CD14-positive monocyte (primary cell): ENCODE measurements at regions not wholly inside any gene's neighbourhood (a gene's known extent, or its start where the extent isn't known, plus 50 kb on each side); places are given as distances from the start of the nearest gene placed in this dataset.

Source experiments
- DNase-seq, 3 donors: peaks; one replicate each; pipeline ENCODE4 v3.0.0-alpha.2; 2011 to 2022
- H2AFZ ChIP-seq: 2 replicates; pipeline ENCODE4 v1.6.0; 2012; ENCODE audit warnings: mild to moderate bottlenecking, low read depth, low read length, inconsistent platforms; ENCODE audit not compliant: insufficient read depth, poor library complexity, severe bottlenecking
- H3K27ac ChIP-seq, 2 donors: 1 replicate in 1 of 2; 2 replicates in 1 of 2; pipeline ENCODE4 v1.5.1; 2012 to 2013; ENCODE audit warnings: low read length in 2 of 2, control low read depth in 1 of 2, inconsistent platforms in 1 of 2, low read depth in 1 of 2, mild to moderate bottlenecking in 1 of 2
- H3K27me3 ChIP-seq, 2 donors: one replicate each; pipeline versions ENCODE4 v1.6.0 to v1.6.1; 2011 to 2013; ENCODE audit warnings: low read length in 2 of 2; ENCODE audit not compliant: control insufficient read depth in 2 of 2, insufficient read depth in 2 of 2
- H3K36me3 ChIP-seq, 2 donors: replicated peaks in 1 of 2; 1 replicate in 1 of 2; 2 replicates in 1 of 2; pipeline versions ENCODE4 v1.5.1 to v1.6.1; 2012 to 2013; ENCODE audit warnings: low read length in 2 of 2, control low read depth in 1 of 2, inconsistent platforms in 1 of 2, mild to moderate bottlenecking in 1 of 2; ENCODE audit not compliant: insufficient read depth in 2 of 2, control insufficient read depth in 1 of 2
- H3K4me1 ChIP-seq, 2 donors: 1 replicate in 1 of 2; 2 replicates in 1 of 2; pipeline versions ENCODE4 v1.5.1 to v1.6.1; 2012 to 2013; ENCODE audit warnings: low read length in 2 of 2, control low read depth in 1 of 2, inconsistent platforms in 1 of 2, mild to moderate bottlenecking in 1 of 2, moderate library complexity in 1 of 2; ENCODE audit not compliant: insufficient read depth in 2 of 2, control insufficient read depth in 1 of 2
- H3K4me2 ChIP-seq: replicated peaks from 2 replicates; pipeline ENCODE3; 2012; ENCODE audit warnings: low read length, moderate library complexity, mild to moderate bottlenecking; ENCODE audit not compliant: poor library complexity, severe bottlenecking; ENCODE audit errors: extremely low read depth
- H3K4me3 ChIP-seq, 3 experiments: fragments of 200-600 bp in 1 of 3; sonication (generic) in 1 of 3; replicated peaks in 1 of 3; 1 replicate in 2 of 3; 2 replicates in 1 of 3; pipeline ENCODE4 v1.5.1; 2011 to 2013; ENCODE audit warnings: low read length in 3 of 3, mild to moderate bottlenecking in 3 of 3, control low read depth in 2 of 3, low read depth in 2 of 3, inconsistent platforms in 1 of 3, moderate library complexity in 1 of 3
- H3K79me2 ChIP-seq: 2 replicates; pipeline ENCODE4 v1.6.0; 2012; ENCODE audit warnings: mild to moderate bottlenecking, control low read depth, inconsistent platforms, low read length, moderate library complexity; ENCODE audit not compliant: insufficient read depth
- H3K9ac ChIP-seq: 2 replicates; pipeline ENCODE4 v1.6.0; 2017; ENCODE audit warnings: low read length, mild to moderate bottlenecking; ENCODE audit not compliant: insufficient read depth, poor library complexity, severe bottlenecking
- H3K9me3 ChIP-seq, 2 donors: replicated peaks in 1 of 2; 1 replicate in 1 of 2; 2 replicates in 1 of 2; pipeline versions ENCODE4 v1.5.1 to v1.6.1; 2012 to 2013; ENCODE audit warnings: low read length in 2 of 2, control low read depth in 1 of 2; ENCODE audit not compliant: control insufficient read depth in 1 of 2, insufficient read depth in 1 of 2
- H4K20me1 ChIP-seq: 2 replicates; pipeline ENCODE4 v1.6.0; 2012; ENCODE audit warnings: mild to moderate bottlenecking, low read length, control low read depth, moderate library complexity; ENCODE audit not compliant: insufficient read depth
- H3K27ac Mint-ChIP-seq, 7 donors: one replicate each; pipeline ENCODE4 v1.8.0; 2020; ENCODE audit warnings: mild to moderate bottlenecking in 7 of 7, mixed read lengths in 7 of 7, moderate library complexity in 6 of 7, inconsistent platforms in 2 of 7
- H3K27me3 Mint-ChIP-seq, 3 donors: one replicate each; pipeline ENCODE4 v1.8.0; 2021 to 2022; ENCODE audit warnings: low read depth in 3 of 3, mild to moderate bottlenecking in 3 of 3, mixed read lengths in 3 of 3, moderate library complexity in 3 of 3, inconsistent platforms in 1 of 3
- H3K36me3 Mint-ChIP-seq, 2 donors: one replicate each; pipeline ENCODE4 v1.8.0; 2020; ENCODE audit warnings: mixed read lengths in 2 of 2, inconsistent platforms in 1 of 2, mild to moderate bottlenecking in 1 of 2
- H3K4me1 Mint-ChIP-seq: one replicate; pipeline ENCODE4 v1.8.0; 2020; ENCODE audit warnings: mild to moderate bottlenecking, mixed read lengths
- H3K4me3 Mint-ChIP-seq, 2 donors: one replicate each; pipeline ENCODE4 v1.8.0; 2020; ENCODE audit warnings: mild to moderate bottlenecking in 2 of 2, mixed read lengths in 2 of 2, moderate library complexity in 1 of 2
- H3K9me3 Mint-ChIP-seq, 7 donors: one replicate each; pipeline ENCODE4 v1.8.0; 2020 to 2022; ENCODE audit warnings: mixed read lengths in 7 of 7, mild to moderate bottlenecking in 6 of 7, moderate library complexity in 6 of 7, inconsistent platforms in 2 of 7
- WGBS: methylation state at CpG from one replicate; pipeline ENCODE4 v1.1.5; 2013; ENCODE audit warnings: missing lambda C conversion rate; ENCODE audit not compliant: insufficient coverage; 5-methylcytosine and 5-hydroxymethylcytosine counted together
- intact Hi-C, 2 donors: fragments of 100-400 bp; cut with micrococcal nuclease; formaldehyde crosslinking; loops; one replicate each; pipeline versions ENCODE4 v1.15.0 to v1.15.1; 2023
- TF ChIP-seq, protein P1 (sequence below): fragments of 200-600 bp; IDR thresholded peaks from one replicate; pipeline ENCODE4 v1.8.0; 2022; ENCODE audit warnings: antibody characterized with exemption, mild to moderate bottlenecking

GRCh38 chr2:100704156-100704555, 115.8 kb upstream of the NPAS2 start:
- Histone ChIP-seq H3K27me3 (no peaks in the 10 kb centered on the region), H3K9ac (no peak overlapping the region), H3K27ac (no peak overlapping the region), H3K36me3 (no peaks in the 10 kb centered on the region), H3K4me2 (no peak overlapping the region), H3K79me2 (no peaks in the 10 kb centered on the region), H4K20me1 (no peaks in the 10 kb centered on the region), H3K4me1 (no peaks in the 10 kb centered on the region), H2AFZ (no peak overlapping the region), H3K9me3 (no peaks in the 10 kb centered on the region), H3K4me3 (no peak overlapping the region)
- no peak for DNase-seq
- H3K36me3 Mint-ChIP-seq = no peaks in the 10 kb centered on the region
- WGBS = 94% methylated on average over 3 of the region's 7 CpGs
- intact Hi-C loops = no loop called here
- no peak overlapping the region for H3K27ac Mint-ChIP-seq
- peaks cover 12 to 15% (median 12%) of the 10 kb centered on the region in 3 donors for H3K27me3 Mint-ChIP-seq
- peaks cover 0 to 11% (median 0%) of the 10 kb centered on the region in 7 donors for H3K9me3 Mint-ChIP-seq
- H3K4me1 Mint-ChIP-seq = no peaks in the 10 kb centered on the region
- TF ChIP-seq, protein P1, sequence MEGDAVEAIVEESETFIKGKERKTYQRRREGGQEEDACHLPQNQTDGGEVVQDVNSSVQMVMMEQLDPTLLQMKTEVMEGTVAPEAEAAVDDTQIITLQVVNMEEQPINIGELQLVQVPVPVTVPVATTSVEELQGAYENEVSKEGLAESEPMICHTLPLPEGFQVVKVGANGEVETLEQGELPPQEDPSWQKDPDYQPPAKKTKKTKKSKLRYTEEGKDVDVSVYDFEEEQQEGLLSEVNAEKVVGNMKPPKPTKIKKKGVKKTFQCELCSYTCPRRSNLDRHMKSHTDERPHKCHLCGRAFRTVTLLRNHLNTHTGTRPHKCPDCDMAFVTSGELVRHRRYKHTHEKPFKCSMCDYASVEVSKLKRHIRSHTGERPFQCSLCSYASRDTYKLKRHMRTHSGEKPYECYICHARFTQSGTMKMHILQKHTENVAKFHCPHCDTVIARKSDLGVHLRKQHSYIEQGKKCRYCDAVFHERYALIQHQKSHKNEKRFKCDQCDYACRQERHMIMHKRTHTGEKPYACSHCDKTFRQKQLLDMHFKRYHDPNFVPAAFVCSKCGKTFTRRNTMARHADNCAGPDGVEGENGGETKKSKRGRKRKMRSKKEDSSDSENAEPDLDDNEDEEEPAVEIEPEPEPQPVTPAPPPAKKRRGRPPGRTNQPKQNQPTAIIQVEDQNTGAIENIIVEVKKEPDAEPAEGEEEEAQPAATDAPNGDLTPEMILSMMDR = no peak
- no peak overlapping the region for H3K4me3 Mint-ChIP-seq

DNA sequence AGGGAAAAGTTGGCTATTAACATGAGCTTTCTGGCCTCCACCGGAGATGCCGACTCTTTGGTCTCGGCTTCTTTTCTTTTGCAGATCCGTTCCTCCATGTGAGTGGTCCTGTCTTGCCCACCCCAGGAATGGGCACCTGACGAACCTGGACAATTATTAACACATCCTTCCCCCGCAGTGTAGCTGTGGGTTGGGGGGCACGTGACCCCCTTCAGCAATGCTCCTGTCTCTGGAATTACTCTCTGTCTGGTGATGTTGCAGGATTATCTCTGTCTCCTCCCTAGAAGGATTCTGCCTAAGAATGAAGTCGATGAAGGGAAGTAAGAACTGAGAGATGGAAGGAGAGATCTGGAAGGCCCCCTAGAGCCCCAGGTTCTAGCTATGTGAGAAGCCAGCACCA, 115.2 kb upstream of the NPAS2 start:
- no peaks in the 10 kb centered on the region for H3K4me1 Mint-ChIP-seq
- Histone ChIP-seq H3K4me1 (no peaks in the 10 kb centered on the region), H3K27ac (no peak overlapping the region), H3K9me3 (no peaks in the 10 kb centered on the region), H3K79me2 (no peaks in the 10 kb centered on the region), H3K4me2 (no peak overlapping the region), H3K36me3 (no peaks in the 10 kb centered on the region), H3K27me3 (no peaks in the 10 kb centered on the region), H3K4me3 (no peak overlapping the region), H3K9ac (no peak overlapping the region), H2AFZ (no peak overlapping the region), H4K20me1 (no peaks in the 10 kb centered on the region)
- H3K27me3 Mint-ChIP-seq = peaks cover 10 to 15% (median 12%) of the 10 kb centered on the region in 3 donors
- no peak overlapping the region for H3K4me3 Mint-ChIP-seq
- TF ChIP-seq, protein P1 = no peak
- no peak for DNase-seq
- peaks cover 0 to 5% (median 0%) of the 10 kb centered on the region in 7 donors for H3K9me3 Mint-ChIP-seq
- no peaks in the 10 kb centered on the region for H3K36me3 Mint-ChIP-seq
- WGBS = 100% methylated on average over 3 of the region's 8 CpGs
- no peak overlapping the region for H3K27ac Mint-ChIP-seq
- intact Hi-C loops = no loop called here
